Keratinocyte (primary cell): ENCODE measurements at regions not wholly inside any gene's neighbourhood (a gene's known extent, or its start where the extent isn't known, plus 50 kb on each side); places are given as distances from the start of the nearest gene placed in this dataset.

Experiments used
- CTCF ChIP-seq, 3 experiments: IDR thresholded peaks in 1 of 3; conservative IDR thresholded peaks in 1 of 3; optimal IDR thresholded peaks in 1 of 3; 2 replicates in 2 of 3; 3 replicates in 1 of 3; pipeline versions ENCODE3 to v1.5.1; 2011; ENCODE audit warnings: low read length in 3 of 3, mild to moderate bottlenecking in 3 of 3, moderate library complexity in 2 of 3, control low read depth in 1 of 3, inconsistent platforms in 1 of 3; ENCODE audit not compliant: insufficient read depth in 2 of 3; ENCODE audit errors: extremely low read depth in 1 of 3
- EZH2 ChIP-seq: IDR thresholded peaks from one replicate; pipeline ENCODE4 v1.6.1; 2012; ENCODE audit warnings: inconsistent platforms, mild to moderate bottlenecking, low read length, moderate library complexity

GRCh38 chr13:97659602-97660001 is 225.6 kb downstream of the RAP2A start:
- TF ChIP-seq CTCF (optimal IDR thresholded peaks at IDR 0.05 in 1 of 3, IDR thresholded peaks at IDR 0.05 in 1 of 3, conservative IDR thresholded peaks at IDR 0.05 in 1 of 3; ENCODE audit: extremely low read depth in 1 of 3, insufficient read depth in 2 of 3, low read length in 3 of 3) = peak in 1 of 3 experiments; percentile 64
- TF ChIP-seq EZH2 = no peak
